GM23338 (cell line): ENCODE measurements at regions not wholly inside any gene's neighbourhood (a gene's known extent, or its start where the extent isn't known, plus 50 kb on each side); places are given as distances from the start of the nearest gene placed in this dataset.
A peak's percentile ranks its signal among the peaks of the same experiment; 100 is the strongest.

ENCODE experiments used
- ATAC-seq: fragments of 200-7000 bp; cut with Tn5 transposase; 3 replicates; pipeline ENCODE4 v1.9.1; 2020
- DNase-seq: peaks from one replicate; pipeline ENCODE4 v3.0.0-alpha.2; 2015; ENCODE audit warnings: low spot score
- H2AFZ ChIP-seq: fragments of 200-600 bp; sonication (generic); 2 replicates; pipeline ENCODE4 v1.8.0; 2016; ENCODE audit warnings: antibody characterized with exemption, mild to moderate bottlenecking, moderate library complexity
- H3F3A ChIP-seq: fragments of 200-600 bp; sonication (generic); replicated peaks from 2 replicates; pipeline ENCODE4 v1.8.0; 2017; ENCODE audit warnings: antibody characterized with exemption, mixed run types, low read depth
- H3K27ac ChIP-seq: fragments of 200-600 bp; sonication (generic); 2 replicates; pipeline ENCODE4 v1.6.1; 2016; ENCODE audit warnings: low read depth
- H3K27me3 ChIP-seq: fragments of 200-600 bp; sonication (generic); 2 replicates; pipeline ENCODE4 v1.8.0; 2016; ENCODE audit warnings: mild to moderate bottlenecking, mixed run types, moderate library complexity; ENCODE audit not compliant: insufficient read depth
- H3K36me3 ChIP-seq: fragments of 200-600 bp; sonication (generic); 2 replicates; pipeline ENCODE4 v1.8.0; 2016; ENCODE audit warnings: mild to moderate bottlenecking; ENCODE audit not compliant: insufficient read depth
- H3K4me1 ChIP-seq: fragments of 200-600 bp; sonication (generic); 2 replicates; pipeline ENCODE4 v1.8.0; 2016; ENCODE audit warnings: mild to moderate bottlenecking, moderate library complexity; ENCODE audit not compliant: insufficient read depth
- H3K4me2 ChIP-seq: fragments of 200-600 bp; sonication (generic); 2 replicates; pipeline ENCODE4 v1.7.1; 2017; ENCODE audit warnings: mixed run types
- H3K4me3 ChIP-seq: fragments of 200-600 bp; sonication (generic); 2 replicates; pipeline ENCODE4 v1.6.1; 2016; ENCODE audit warnings: mixed run types
- H3K79me2 ChIP-seq: fragments of 200-600 bp; sonication (generic); replicated peaks from 2 replicates; pipeline ENCODE4 v1.8.0; 2017; ENCODE audit warnings: mild to moderate bottlenecking; ENCODE audit not compliant: insufficient read depth
- H3K9me2 ChIP-seq: fragments of 200-600 bp; sonication (generic); 2 replicates; pipeline ENCODE4 v1.8.0; 2017; ENCODE audit not compliant: insufficient read depth
- H4K20me1 ChIP-seq: fragments of 200-600 bp; sonication (generic); replicated peaks from 2 replicates; pipeline ENCODE4 v1.8.0; 2017; ENCODE audit warnings: mild to moderate bottlenecking; ENCODE audit not compliant: insufficient read depth
- H3K27ac Mint-ChIP-seq: 2 replicates; pipeline ENCODE4 v1.8.0; 2020; ENCODE audit warnings: inconsistent platforms, mild to moderate bottlenecking, moderate library complexity, mixed read lengths
- H3K27me3 Mint-ChIP-seq: 3 replicates; pipeline ENCODE4 v1.8.0; 2022; ENCODE audit warnings: low read depth, mild to moderate bottlenecking, moderate library complexity, mixed read lengths, inconsistent platforms; ENCODE audit not compliant: insufficient read depth, poor library complexity
- H3K36me3 Mint-ChIP-seq: 3 replicates; pipeline ENCODE4 v1.8.0; 2021; ENCODE audit warnings: low read depth, mild to moderate bottlenecking, inconsistent platforms, moderate library complexity, mixed read lengths
- H3K4me1 Mint-ChIP-seq: 3 replicates; pipeline ENCODE4 v1.8.0; 2020; ENCODE audit warnings: mild to moderate bottlenecking, inconsistent platforms, mixed read lengths
- H3K4me3 Mint-ChIP-seq: 3 replicates; pipeline ENCODE4 v1.8.0; 2021; ENCODE audit warnings: moderate library complexity, mild to moderate bottlenecking, inconsistent platforms, mixed read lengths
- H3K9me3 Mint-ChIP-seq: 3 replicates; pipeline ENCODE4 v1.8.0; 2020; ENCODE audit warnings: moderate library complexity, mild to moderate bottlenecking, inconsistent platforms, mixed read lengths
- CTCF ChIP-seq, 2 experiments: fragments of 200-600 bp in 1 of 2; sonication (generic) in 1 of 2; conservative IDR thresholded peaks; 2 replicates each; pipeline versions ENCODE4 v1.5.1 to v1.6.1; 2016 to 2017; ENCODE audit warnings: antibody characterized with exemption in 2 of 2, low read depth in 2 of 2, mild to moderate bottlenecking in 2 of 2, moderate library complexity in 1 of 2
- ETS1 ChIP-seq: IDR thresholded peaks from 2 replicates; pipeline ENCODE4 v1.6.1; 2016; ENCODE audit warnings: antibody characterized with exemption
- EZH2 ChIP-seq: fragments of 200-600 bp; sonication (generic); IDR thresholded peaks from one replicate; pipeline ENCODE4 v1.8.0; 2017; ENCODE audit warnings: antibody characterized with exemption, mild to moderate bottlenecking, low read depth; ENCODE audit not compliant: unreplicated experiment
- EZH2phosphoT487 ChIP-seq: fragments of 200-600 bp; sonication (generic); IDR thresholded peaks from one replicate; pipeline ENCODE4 v1.8.1; 2018; ENCODE audit warnings: antibody characterized with exemption; ENCODE audit not compliant: unreplicated experiment
- JUNB ChIP-seq: IDR thresholded peaks from one replicate; pipeline ENCODE4 v1.6.1; 2016; ENCODE audit warnings: antibody characterized with exemption; ENCODE audit not compliant: unreplicated experiment
- NANOG ChIP-seq: IDR thresholded peaks from 2 replicates; pipeline ENCODE4 v1.6.1; 2016; ENCODE audit warnings: antibody characterized with exemption, borderline replicate concordance
- REST ChIP-seq: IDR thresholded peaks from one replicate; pipeline ENCODE4 v1.6.1; 2018; ENCODE audit warnings: antibody characterized with exemption; ENCODE audit not compliant: unreplicated experiment
- STAT1 ChIP-seq: IDR thresholded peaks from one replicate; pipeline ENCODE4 v1.6.1; 2016; ENCODE audit warnings: antibody characterized with exemption; ENCODE audit not compliant: unreplicated experiment
- ZNF114 ChIP-seq: fragments of 250-450 bp; sonication (Bioruptor Pico); IDR thresholded peaks from 2 replicates; pipeline ENCODE4 v1.5.0; 2020; ENCODE audit warnings: mild to moderate bottlenecking, moderate library complexity
- ZNF331 ChIP-seq: fragments of 250-450 bp; sonication (Bioruptor Pico); IDR thresholded peaks from 2 replicates; pipeline ENCODE4 v1.5.0; 2020; ENCODE audit warnings: low read depth, mild to moderate bottlenecking, moderate library complexity

- Mint-ChIP-seq H3K27me3 (no peaks in the 10 kb centered on the region), H3K36me3 (peaks cover 31% of the 10 kb centered on the region), H3K9me3 (peaks cover 20% of the 10 kb centered on the region), H3K4me1 (peaks cover 5% of the 10 kb centered on the region; the same call in 1 of the 3 replicates), H3K4me3 (no peak overlapping the region), H3K27ac (no peak overlapping the region)
- H3K79me2 ChIP-seq = no peaks in the 10 kb centered on the region
- TF ChIP-seq REST (no peak), ZNF114 (CRISPR knock-in tag) (no peak), JUNB (no peak), ETS1 (no peak), EZH2 (no peak), ZNF331 (CRISPR knock-in tag) (no peak), EZH2phosphoT487 (no peak), CTCF (conservative IDR thresholded peaks at IDR 0.05; ENCODE audit: low read depth in 2 of 2) (no peak), STAT1 (no peak), NANOG (no peak)
- H3F3A ChIP-seq = no peaks in the 10 kb centered on the region
- ATAC-seq = peak; percentile 67
- no peaks in the 10 kb centered on the region for H3K4me1 ChIP-seq
- no peaks in the 10 kb centered on the region for H3K27me3 ChIP-seq
- DNase-seq = no peak
- no peak overlapping the region for H2AFZ ChIP-seq
- no peaks in the 10 kb centered on the region for H4K20me1 ChIP-seq
- 0 out of 2 replicates have a peak, but pooled peaks cover 6% of the 10 kb centered on the region for H3K9me2 ChIP-seq
- H3K4me3 ChIP-seq = no peak overlapping the region
- no peak overlapping the region for H3K27ac ChIP-seq
- no peak overlapping the region for H3K4me2 ChIP-seq
- no peaks in the 10 kb centered on the region for H3K36me3 ChIP-seq
These were observed 494.2 kb downstream of the ZNF608 start for GRCh38 chr5:124252191-124252638.
